ENCODE measurements at regions not wholly inside any gene's neighbourhood (a gene's known extent, or its start where the extent isn't known, plus 50 kb on each side); places are given as distances from the start of the nearest gene placed in this dataset.

- ChIA-PET CTCF (no interaction called here), POLR2A (ENCODE audit: low non-redundant PET) (no interaction called here)
- H3K4me3 ChIP-seq (ENCODE audit: low read depth, low read length, poor library complexity, severe bottlenecking), result no peak overlapping the region
- intact Hi-C loops (cut with micrococcal nuclease; ENCODE audit: unreplicated experiment), result no loop called here
- BruUV-seq (replicated peaks), result no TSS peak
- H3K27ac ChIP-seq (ENCODE audit: low read depth, low read length, poor library complexity, severe bottlenecking), result no peak overlapping the region
- H3K9me3 ChIP-seq (ENCODE audit: low read depth, low read length, poor library complexity, severe bottlenecking), result no peaks in the 10 kb centered on the region
- no peaks in the 10 kb centered on the region for H3K27me3 ChIP-seq (replicated peaks; ENCODE audit: insufficient read depth, low read depth, low read length, poor library complexity)
- no peaks in the 10 kb centered on the region for H3K36me3 ChIP-seq (ENCODE audit: insufficient read depth, low read length, poor library complexity, severe bottlenecking)
- H3K4me1 ChIP-seq (ENCODE audit: insufficient read depth, low read length, poor library complexity, severe bottlenecking), result no peaks in the 10 kb centered on the region
- TF ChIP-seq EZH2 (IDR thresholded peaks at IDR 0.05; ENCODE audit: borderline replicate concordance, low read depth, low read length, poor library complexity, severe bottlenecking), result no peak
- DNase-seq (ENCODE audit: low spot score), result no peak
These were observed 144.8 kb upstream of the CEP162 start for GRCh38 chr6:84372290-84372689.

DNA sequence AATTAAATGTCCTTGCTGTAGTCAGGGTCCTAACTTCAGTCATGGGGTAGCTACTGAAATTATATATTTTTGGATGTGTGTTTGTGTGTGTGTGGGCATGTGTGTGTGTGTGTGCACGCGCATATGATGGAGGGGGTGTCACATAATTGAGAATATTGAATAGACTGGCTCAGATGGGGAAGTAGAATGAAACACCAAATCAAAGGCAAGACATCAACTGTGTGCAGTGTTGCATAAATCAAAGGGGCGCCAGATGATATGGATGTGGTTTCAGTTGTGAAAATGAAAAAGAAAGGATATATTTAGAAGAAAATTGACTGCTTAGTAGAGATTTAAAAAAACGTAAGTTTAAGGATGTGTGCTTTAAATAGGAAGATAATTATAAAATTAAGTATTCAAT is 144.2 kb upstream of the CEP162 start:
- H3K4me3 ChIP-seq (ENCODE audit: low read depth, low read length, poor library complexity, severe bottlenecking), result no peak overlapping the region
- ChIA-PET CTCF (no interaction called here), POLR2A (ENCODE audit: low non-redundant PET) (no interaction called here)
- BruUV-seq (replicated peaks), result no TSS peak
- H3K9me3 ChIP-seq (ENCODE audit: low read depth, low read length, poor library complexity, severe bottlenecking), result no peaks in the 10 kb centered on the region
- H3K27me3 ChIP-seq (replicated peaks; ENCODE audit: insufficient read depth, low read depth, low read length, poor library complexity), result no peaks in the 10 kb centered on the region
- TF ChIP-seq EZH2 (IDR thresholded peaks at IDR 0.05; ENCODE audit: borderline replicate concordance, low read depth, low read length, poor library complexity, severe bottlenecking) (no peak), CTCF (conservative IDR thresholded peaks at IDR 0.05; ENCODE audit: low read depth, low read length) (no peak)
- H3K36me3 ChIP-seq (ENCODE audit: insufficient read depth, low read length, poor library complexity, severe bottlenecking), result no peaks in the 10 kb centered on the region
- intact Hi-C loops (cut with micrococcal nuclease; ENCODE audit: unreplicated experiment), result no loop called here
- no peak overlapping the region for H3K27ac ChIP-seq (ENCODE audit: low read depth, low read length, poor library complexity, severe bottlenecking)
- no peaks in the 10 kb centered on the region for H3K4me1 ChIP-seq (ENCODE audit: insufficient read depth, low read length, poor library complexity, severe bottlenecking)
- no peak for DNase-seq (ENCODE audit: low spot score)

DNA sequence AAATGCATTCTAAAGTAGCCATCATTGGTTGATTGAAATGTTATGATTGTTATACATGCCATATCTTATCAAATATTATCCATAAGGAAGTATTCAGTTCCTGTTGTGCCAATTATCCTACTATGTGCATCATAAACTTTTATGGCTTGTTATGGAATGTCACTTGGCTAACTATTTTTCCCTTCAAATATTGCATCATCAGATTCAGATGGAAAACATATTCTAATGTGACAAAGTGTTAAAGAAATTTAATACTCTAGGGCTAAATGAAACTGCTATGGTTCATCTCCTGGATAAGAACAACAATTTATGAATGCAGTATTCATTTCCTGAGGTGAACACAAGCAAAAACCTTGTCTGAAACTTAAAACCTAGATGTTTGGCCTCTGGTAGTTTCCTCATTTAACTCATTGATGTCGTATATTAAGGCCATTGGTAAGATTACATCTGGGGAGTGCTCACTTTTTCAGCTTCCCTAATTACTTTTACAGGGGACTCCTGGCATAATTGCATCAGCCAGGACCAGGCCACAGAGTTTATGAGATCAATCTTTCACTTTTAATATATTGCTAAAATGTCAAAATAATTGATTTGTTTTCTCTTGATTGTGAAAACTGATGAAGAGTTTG is 134.9 kb upstream of the CEP162 start:
- TF ChIP-seq CTCF (conservative IDR thresholded peaks at IDR 0.05; ENCODE audit: low read depth, low read length) (no peak), EZH2 (IDR thresholded peaks at IDR 0.05; ENCODE audit: borderline replicate concordance, low read depth, low read length, poor library complexity, severe bottlenecking) (no peak)
- BruUV-seq (replicated peaks), result no TSS peak
- ChIA-PET CTCF (no interaction called here), POLR2A (ENCODE audit: low non-redundant PET) (no interaction called here)
- Histone ChIP-seq H3K4me3 (ENCODE audit: low read depth, low read length, poor library complexity, severe bottlenecking) (no peak overlapping the region), H3K27ac (ENCODE audit: low read depth, low read length, poor library complexity, severe bottlenecking) (no peak overlapping the region), H3K36me3 (ENCODE audit: insufficient read depth, low read length, poor library complexity, severe bottlenecking) (no peaks in the 10 kb centered on the region), H3K9me3 (ENCODE audit: low read depth, low read length, poor library complexity, severe bottlenecking) (no peaks in the 10 kb centered on the region), H3K27me3 (replicated peaks; ENCODE audit: insufficient read depth, low read depth, low read length, poor library complexity) (peaks cover 4% of the 10 kb centered on the region), H3K4me1 (ENCODE audit: insufficient read depth, low read length, poor library complexity, severe bottlenecking) (no peaks in the 10 kb centered on the region)
- intact Hi-C loops (cut with micrococcal nuclease; ENCODE audit: unreplicated experiment), result no loop called here
- DNase-seq (ENCODE audit: low spot score), result no peak

Data from A673 (cell line).